GM23338 (cell line): ENCODE measurements at regions not wholly inside any gene's neighbourhood (a gene's known extent, or its start where the extent isn't known, plus 50 kb on each side); places are given as distances from the start of the nearest gene placed in this dataset.

Source experiments
- ATAC-seq: fragments of 200-7000 bp; cut with Tn5 transposase; 3 replicates; pipeline ENCODE4 v1.9.1; 2020
- DNase-seq: peaks from one replicate; pipeline ENCODE4 v3.0.0-alpha.2; 2015; ENCODE audit warnings: low spot score
- H2AFZ ChIP-seq: fragments of 200-600 bp; sonication (generic); 2 replicates; pipeline ENCODE4 v1.8.0; 2016; ENCODE audit warnings: antibody characterized with exemption, mild to moderate bottlenecking, moderate library complexity
- H3F3A ChIP-seq: fragments of 200-600 bp; sonication (generic); replicated peaks from 2 replicates; pipeline ENCODE4 v1.8.0; 2017; ENCODE audit warnings: antibody characterized with exemption, mixed run types, low read depth
- H3K27ac ChIP-seq: fragments of 200-600 bp; sonication (generic); 2 replicates; pipeline ENCODE4 v1.6.1; 2016; ENCODE audit warnings: low read depth
- H3K27me3 ChIP-seq: fragments of 200-600 bp; sonication (generic); 2 replicates; pipeline ENCODE4 v1.8.0; 2016; ENCODE audit warnings: mild to moderate bottlenecking, mixed run types, moderate library complexity; ENCODE audit not compliant: insufficient read depth
- H3K36me3 ChIP-seq: fragments of 200-600 bp; sonication (generic); 2 replicates; pipeline ENCODE4 v1.8.0; 2016; ENCODE audit warnings: mild to moderate bottlenecking; ENCODE audit not compliant: insufficient read depth
- H3K4me1 ChIP-seq: fragments of 200-600 bp; sonication (generic); 2 replicates; pipeline ENCODE4 v1.8.0; 2016; ENCODE audit warnings: mild to moderate bottlenecking, moderate library complexity; ENCODE audit not compliant: insufficient read depth
- H3K4me2 ChIP-seq: fragments of 200-600 bp; sonication (generic); 2 replicates; pipeline ENCODE4 v1.7.1; 2017; ENCODE audit warnings: mixed run types
- H3K4me3 ChIP-seq: fragments of 200-600 bp; sonication (generic); 2 replicates; pipeline ENCODE4 v1.6.1; 2016; ENCODE audit warnings: mixed run types
- H3K79me2 ChIP-seq: fragments of 200-600 bp; sonication (generic); replicated peaks from 2 replicates; pipeline ENCODE4 v1.8.0; 2017; ENCODE audit warnings: mild to moderate bottlenecking; ENCODE audit not compliant: insufficient read depth
- H3K9me2 ChIP-seq: fragments of 200-600 bp; sonication (generic); 2 replicates; pipeline ENCODE4 v1.8.0; 2017; ENCODE audit not compliant: insufficient read depth
- H4K20me1 ChIP-seq: fragments of 200-600 bp; sonication (generic); replicated peaks from 2 replicates; pipeline ENCODE4 v1.8.0; 2017; ENCODE audit warnings: mild to moderate bottlenecking; ENCODE audit not compliant: insufficient read depth
- H3K27ac Mint-ChIP-seq: 2 replicates; pipeline ENCODE4 v1.8.0; 2020; ENCODE audit warnings: inconsistent platforms, mild to moderate bottlenecking, moderate library complexity, mixed read lengths
- H3K27me3 Mint-ChIP-seq: 3 replicates; pipeline ENCODE4 v1.8.0; 2022; ENCODE audit warnings: low read depth, mild to moderate bottlenecking, moderate library complexity, mixed read lengths, inconsistent platforms; ENCODE audit not compliant: insufficient read depth, poor library complexity
- H3K36me3 Mint-ChIP-seq: 3 replicates; pipeline ENCODE4 v1.8.0; 2021; ENCODE audit warnings: low read depth, mild to moderate bottlenecking, inconsistent platforms, moderate library complexity, mixed read lengths
- H3K4me1 Mint-ChIP-seq: 3 replicates; pipeline ENCODE4 v1.8.0; 2020; ENCODE audit warnings: mild to moderate bottlenecking, inconsistent platforms, mixed read lengths
- H3K4me3 Mint-ChIP-seq: 3 replicates; pipeline ENCODE4 v1.8.0; 2021; ENCODE audit warnings: moderate library complexity, mild to moderate bottlenecking, inconsistent platforms, mixed read lengths
- H3K9me3 Mint-ChIP-seq: 3 replicates; pipeline ENCODE4 v1.8.0; 2020; ENCODE audit warnings: moderate library complexity, mild to moderate bottlenecking, inconsistent platforms, mixed read lengths
- CREB1 ChIP-seq: fragments of 250-450 bp; sonication (Bioruptor Pico); IDR thresholded peaks from 2 replicates; pipeline ENCODE4 v1.5.0; 2020; ENCODE audit warnings: low read depth, mild to moderate bottlenecking, moderate library complexity
- EZH2 ChIP-seq: fragments of 200-600 bp; sonication (generic); IDR thresholded peaks from one replicate; pipeline ENCODE4 v1.8.0; 2017; ENCODE audit warnings: antibody characterized with exemption, mild to moderate bottlenecking, low read depth; ENCODE audit not compliant: unreplicated experiment
- EZH2phosphoT487 ChIP-seq: fragments of 200-600 bp; sonication (generic); IDR thresholded peaks from one replicate; pipeline ENCODE4 v1.8.1; 2018; ENCODE audit warnings: antibody characterized with exemption; ENCODE audit not compliant: unreplicated experiment
- NANOG ChIP-seq: IDR thresholded peaks from 2 replicates; pipeline ENCODE4 v1.6.1; 2016; ENCODE audit warnings: antibody characterized with exemption, borderline replicate concordance
- POLR2AphosphoS5 ChIP-seq: IDR thresholded peaks from 2 replicates; pipeline ENCODE4 v1.6.1; 2016; ENCODE audit warnings: antibody characterized with exemption, low read depth
- ZNF114 ChIP-seq: fragments of 250-450 bp; sonication (Bioruptor Pico); IDR thresholded peaks from 2 replicates; pipeline ENCODE4 v1.5.0; 2020; ENCODE audit warnings: mild to moderate bottlenecking, moderate library complexity
- ZNF331 ChIP-seq: fragments of 250-450 bp; sonication (Bioruptor Pico); IDR thresholded peaks from 2 replicates; pipeline ENCODE4 v1.5.0; 2020; ENCODE audit warnings: low read depth, mild to moderate bottlenecking, moderate library complexity
- TF ChIP-seq, protein P1 (sequence below): fragments of 250-450 bp; sonication (Bioruptor Pico); IDR thresholded peaks from 2 replicates; pipeline ENCODE4 v1.5.0; 2020; ENCODE audit warnings: mild to moderate bottlenecking, moderate library complexity
- TF ChIP-seq, protein P2 (sequence below): IDR thresholded peaks from one replicate; pipeline ENCODE4 v1.6.1; 2018; ENCODE audit warnings: antibody characterized with exemption; ENCODE audit not compliant: unreplicated experiment
- TF ChIP-seq, protein P3 (sequence below), 2 experiments: fragments of 200-600 bp in 1 of 2; sonication (generic) in 1 of 2; conservative IDR thresholded peaks; 2 replicates each; pipeline versions ENCODE4 v1.5.1 to v1.6.1; 2016 to 2017; ENCODE audit warnings: antibody characterized with exemption in 2 of 2, low read depth in 2 of 2, mild to moderate bottlenecking in 2 of 2, moderate library complexity in 1 of 2

DNA sequence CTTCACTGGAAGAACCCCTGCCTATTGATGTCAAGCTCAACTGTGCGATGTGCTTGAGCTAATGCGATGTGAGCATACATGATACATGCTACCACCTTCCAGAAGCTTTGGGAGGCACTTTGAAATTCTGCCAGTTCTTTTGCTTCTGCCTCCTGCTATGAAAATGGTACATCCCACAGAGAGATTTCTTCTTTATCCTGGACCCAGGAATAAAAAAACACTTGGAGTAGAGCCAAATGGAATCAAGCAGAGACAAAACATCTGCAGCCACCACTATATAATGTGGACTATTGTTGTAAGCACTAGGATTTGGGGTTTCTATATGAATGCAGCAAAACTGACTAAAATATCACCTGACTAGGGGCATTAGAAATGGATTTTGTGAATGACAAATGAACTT, 119.9 kb upstream of the GAP43 start (continued):
- TF ChIP-seq, protein P1, sequence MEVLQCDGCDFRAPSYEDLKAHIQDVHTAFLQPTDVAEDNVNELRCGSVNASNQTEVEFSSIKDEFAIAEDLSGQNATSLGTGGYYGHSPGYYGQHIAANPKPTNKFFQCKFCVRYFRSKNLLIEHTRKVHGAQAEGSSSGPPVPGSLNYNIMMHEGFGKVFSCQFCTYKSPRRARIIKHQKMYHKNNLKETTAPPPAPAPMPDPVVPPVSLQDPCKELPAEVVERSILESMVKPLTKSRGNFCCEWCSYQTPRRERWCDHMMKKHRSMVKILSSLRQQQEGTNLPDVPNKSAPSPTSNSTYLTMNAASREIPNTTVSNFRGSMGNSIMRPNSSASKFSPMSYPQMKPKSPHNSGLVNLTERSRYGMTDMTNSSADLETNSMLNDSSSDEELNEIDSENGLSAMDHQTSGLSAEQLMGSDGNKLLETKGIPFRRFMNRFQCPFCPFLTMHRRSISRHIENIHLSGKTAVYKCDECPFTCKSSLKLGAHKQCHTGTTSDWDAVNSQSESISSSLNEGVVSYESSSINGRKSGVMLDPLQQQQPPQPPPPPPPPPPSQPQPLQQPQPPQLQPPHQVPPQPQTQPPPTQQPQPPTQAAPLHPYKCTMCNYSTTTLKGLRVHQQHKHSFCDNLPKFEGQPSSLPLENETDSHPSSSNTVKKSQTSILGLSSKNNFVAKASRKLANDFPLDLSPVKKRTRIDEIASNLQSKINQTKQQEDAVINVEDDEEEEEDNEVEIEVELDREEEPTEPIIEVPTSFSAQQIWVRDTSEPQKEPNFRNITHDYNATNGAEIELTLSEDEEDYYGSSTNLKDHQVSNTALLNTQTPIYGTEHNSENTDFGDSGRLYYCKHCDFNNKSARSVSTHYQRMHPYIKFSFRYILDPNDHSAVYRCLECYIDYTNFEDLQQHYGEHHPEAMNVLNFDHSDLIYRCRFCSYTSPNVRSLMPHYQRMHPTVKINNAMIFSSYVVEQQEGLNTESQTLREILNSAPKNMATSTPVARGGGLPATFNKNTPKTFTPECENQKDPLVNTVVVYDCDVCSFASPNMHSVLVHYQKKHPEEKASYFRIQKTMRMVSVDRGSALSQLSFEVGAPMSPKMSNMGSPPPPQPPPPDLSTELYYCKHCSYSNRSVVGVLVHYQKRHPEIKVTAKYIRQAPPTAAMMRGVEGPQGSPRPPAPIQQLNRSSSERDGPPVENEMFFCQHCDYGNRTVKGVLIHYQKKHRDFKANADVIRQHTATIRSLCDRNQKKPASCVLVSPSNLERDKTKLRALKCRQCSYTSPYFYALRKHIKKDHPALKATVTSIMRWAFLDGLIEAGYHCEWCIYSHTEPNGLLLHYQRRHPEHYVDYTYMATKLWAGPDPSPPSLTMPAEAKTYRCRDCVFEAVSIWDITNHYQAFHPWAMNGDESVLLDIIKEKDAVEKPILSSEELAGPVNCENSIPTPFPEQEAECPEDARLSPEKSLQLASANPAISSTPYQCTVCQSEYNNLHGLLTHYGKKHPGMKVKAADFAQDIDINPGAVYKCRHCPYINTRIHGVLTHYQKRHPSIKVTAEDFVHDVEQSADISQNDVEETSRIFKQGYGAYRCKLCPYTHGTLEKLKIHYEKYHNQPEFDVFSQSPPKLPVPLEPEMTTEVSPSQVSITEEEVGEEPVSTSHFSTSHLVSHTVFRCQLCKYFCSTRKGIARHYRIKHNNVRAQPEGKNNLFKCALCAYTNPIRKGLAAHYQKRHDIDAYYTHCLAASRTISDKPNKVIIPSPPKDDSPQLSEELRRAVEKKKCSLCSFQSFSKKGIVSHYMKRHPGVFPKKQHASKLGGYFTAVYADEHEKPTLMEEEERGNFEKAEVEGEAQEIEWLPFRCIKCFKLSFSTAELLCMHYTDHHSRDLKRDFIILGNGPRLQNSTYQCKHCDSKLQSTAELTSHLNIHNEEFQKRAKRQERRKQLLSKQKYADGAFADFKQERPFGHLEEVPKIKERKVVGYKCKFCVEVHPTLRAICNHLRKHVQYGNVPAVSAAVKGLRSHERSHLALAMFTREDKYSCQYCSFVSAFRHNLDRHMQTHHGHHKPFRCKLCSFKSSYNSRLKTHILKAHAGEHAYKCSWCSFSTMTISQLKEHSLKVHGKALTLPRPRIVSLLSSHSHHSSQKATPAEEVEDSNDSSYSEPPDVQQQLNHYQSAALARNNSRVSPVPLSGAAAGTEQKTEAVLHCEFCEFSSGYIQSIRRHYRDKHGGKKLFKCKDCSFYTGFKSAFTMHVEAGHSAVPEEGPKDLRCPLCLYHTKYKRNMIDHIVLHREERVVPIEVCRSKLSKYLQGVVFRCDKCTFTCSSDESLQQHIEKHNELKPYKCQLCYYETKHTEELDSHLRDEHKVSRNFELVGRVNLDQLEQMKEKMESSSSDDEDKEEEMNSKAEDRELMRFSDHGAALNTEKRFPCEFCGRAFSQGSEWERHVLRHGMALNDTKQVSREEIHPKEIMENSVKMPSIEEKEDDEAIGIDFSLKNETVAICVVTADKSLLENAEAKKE (CRISPR knock-in tag): no peak
- TF ChIP-seq EZH2: no peak
- TF ChIP-seq, protein P2, sequence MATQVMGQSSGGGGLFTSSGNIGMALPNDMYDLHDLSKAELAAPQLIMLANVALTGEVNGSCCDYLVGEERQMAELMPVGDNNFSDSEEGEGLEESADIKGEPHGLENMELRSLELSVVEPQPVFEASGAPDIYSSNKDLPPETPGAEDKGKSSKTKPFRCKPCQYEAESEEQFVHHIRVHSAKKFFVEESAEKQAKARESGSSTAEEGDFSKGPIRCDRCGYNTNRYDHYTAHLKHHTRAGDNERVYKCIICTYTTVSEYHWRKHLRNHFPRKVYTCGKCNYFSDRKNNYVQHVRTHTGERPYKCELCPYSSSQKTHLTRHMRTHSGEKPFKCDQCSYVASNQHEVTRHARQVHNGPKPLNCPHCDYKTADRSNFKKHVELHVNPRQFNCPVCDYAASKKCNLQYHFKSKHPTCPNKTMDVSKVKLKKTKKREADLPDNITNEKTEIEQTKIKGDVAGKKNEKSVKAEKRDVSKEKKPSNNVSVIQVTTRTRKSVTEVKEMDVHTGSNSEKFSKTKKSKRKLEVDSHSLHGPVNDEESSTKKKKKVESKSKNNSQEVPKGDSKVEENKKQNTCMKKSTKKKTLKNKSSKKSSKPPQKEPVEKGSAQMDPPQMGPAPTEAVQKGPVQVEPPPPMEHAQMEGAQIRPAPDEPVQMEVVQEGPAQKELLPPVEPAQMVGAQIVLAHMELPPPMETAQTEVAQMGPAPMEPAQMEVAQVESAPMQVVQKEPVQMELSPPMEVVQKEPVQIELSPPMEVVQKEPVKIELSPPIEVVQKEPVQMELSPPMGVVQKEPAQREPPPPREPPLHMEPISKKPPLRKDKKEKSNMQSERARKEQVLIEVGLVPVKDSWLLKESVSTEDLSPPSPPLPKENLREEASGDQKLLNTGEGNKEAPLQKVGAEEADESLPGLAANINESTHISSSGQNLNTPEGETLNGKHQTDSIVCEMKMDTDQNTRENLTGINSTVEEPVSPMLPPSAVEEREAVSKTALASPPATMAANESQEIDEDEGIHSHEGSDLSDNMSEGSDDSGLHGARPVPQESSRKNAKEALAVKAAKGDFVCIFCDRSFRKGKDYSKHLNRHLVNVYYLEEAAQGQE: no peak
- TF ChIP-seq CREB1 (CRISPR knock-in tag): no peak

DNA sequence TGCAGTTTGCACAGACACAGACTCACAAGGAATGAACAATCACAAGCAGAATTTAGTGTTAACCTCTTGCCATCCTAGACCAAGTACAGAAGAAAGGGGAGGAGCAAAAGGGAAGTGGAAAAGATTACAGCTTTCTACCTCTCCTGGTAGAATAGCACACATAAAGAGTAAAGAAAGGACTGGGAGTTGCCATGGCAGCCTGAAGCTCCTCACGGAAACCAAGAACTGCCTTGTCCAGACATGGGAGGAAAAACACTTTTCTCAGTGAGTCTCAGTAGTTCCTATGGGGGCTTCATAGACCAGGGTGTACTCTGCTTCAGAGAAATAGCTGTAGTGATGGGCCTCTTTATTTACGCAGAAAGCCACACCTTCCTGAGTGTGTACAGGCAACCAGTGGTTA, 114.7 kb upstream of the GAP43 start:
- H3K4me3 ChIP-seq: no peak overlapping the region
- Mint-ChIP-seq H3K36me3 (peaks cover 19% of the 10 kb centered on the region), H3K27me3 (peaks cover 10% of the 10 kb centered on the region), H3K9me3 (peaks cover 23% of the 10 kb centered on the region), H3K4me3 (no peak overlapping the region), H3K4me1 (peaks cover 24% of the 10 kb centered on the region), H3K27ac (no peak overlapping the region)
- no peak overlapping the region for H3K4me2 ChIP-seq
- peaks cover 5% of the 10 kb centered on the region; the same call in 1 of the 2 replicates for H3K9me2 ChIP-seq
- H3K4me1 ChIP-seq: peaks cover 12% of the 10 kb centered on the region
- ATAC-seq: no peak
- H3K36me3 ChIP-seq: no peaks in the 10 kb centered on the region
- H3F3A ChIP-seq: no peaks in the 10 kb centered on the region
- DNase-seq: no peak
- no peaks in the 10 kb centered on the region for H4K20me1 ChIP-seq
- no peak overlapping the region for H3K27ac ChIP-seq
- no peaks in the 10 kb centered on the region for H3K79me2 ChIP-seq
- no peaks in the 10 kb centered on the region for H3K27me3 ChIP-seq
- no peak overlapping the region for H2AFZ ChIP-seq
- TF ChIP-seq EZH2phosphoT487 (no peak), ZNF114 (no peak), CREB1 (CRISPR knock-in tag) (no peak), EZH2 (no peak), ZNF331 (CRISPR knock-in tag) (no peak), POLR2AphosphoS5 (no peak), NANOG (no peak)
- TF ChIP-seq, protein P3, sequence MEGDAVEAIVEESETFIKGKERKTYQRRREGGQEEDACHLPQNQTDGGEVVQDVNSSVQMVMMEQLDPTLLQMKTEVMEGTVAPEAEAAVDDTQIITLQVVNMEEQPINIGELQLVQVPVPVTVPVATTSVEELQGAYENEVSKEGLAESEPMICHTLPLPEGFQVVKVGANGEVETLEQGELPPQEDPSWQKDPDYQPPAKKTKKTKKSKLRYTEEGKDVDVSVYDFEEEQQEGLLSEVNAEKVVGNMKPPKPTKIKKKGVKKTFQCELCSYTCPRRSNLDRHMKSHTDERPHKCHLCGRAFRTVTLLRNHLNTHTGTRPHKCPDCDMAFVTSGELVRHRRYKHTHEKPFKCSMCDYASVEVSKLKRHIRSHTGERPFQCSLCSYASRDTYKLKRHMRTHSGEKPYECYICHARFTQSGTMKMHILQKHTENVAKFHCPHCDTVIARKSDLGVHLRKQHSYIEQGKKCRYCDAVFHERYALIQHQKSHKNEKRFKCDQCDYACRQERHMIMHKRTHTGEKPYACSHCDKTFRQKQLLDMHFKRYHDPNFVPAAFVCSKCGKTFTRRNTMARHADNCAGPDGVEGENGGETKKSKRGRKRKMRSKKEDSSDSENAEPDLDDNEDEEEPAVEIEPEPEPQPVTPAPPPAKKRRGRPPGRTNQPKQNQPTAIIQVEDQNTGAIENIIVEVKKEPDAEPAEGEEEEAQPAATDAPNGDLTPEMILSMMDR (conservative IDR thresholded peaks at IDR 0.05; ENCODE audit: low read depth in 2 of 2): no peak
- TF ChIP-seq, protein P2: no peak
